DOHH2 (cell line): ENCODE measurements at regions not wholly inside any gene's neighbourhood (a gene's known extent, or its start where the extent isn't known, plus 50 kb on each side); places are given as distances from the start of the nearest gene placed in this dataset.

Experiments used
- H3F3A ChIP-seq: fragments of 200-600 bp; sonication (generic), shearing (Covaris generic); 2 replicates; pipeline ENCODE4 v1.6.0; 2016; ENCODE audit warnings: antibody characterized with exemption, mild to moderate bottlenecking; ENCODE audit not compliant: control insufficient read depth, insufficient read depth
- H3K27ac ChIP-seq: fragments of 200-600 bp; sonication (generic); 2 replicates; pipeline ENCODE4 v1.5.1; 2014; ENCODE audit warnings: low read depth, mild to moderate bottlenecking, low read length, moderate library complexity
- H3K27me3 ChIP-seq: fragments of 200-600 bp; sonication (generic); 2 replicates; pipeline ENCODE4 v1.6.1; 2014; ENCODE audit warnings: mild to moderate bottlenecking, low read length, mixed read lengths; ENCODE audit not compliant: control insufficient read depth
- H3K36me3 ChIP-seq: fragments of 200-600 bp; sonication (generic); 2 replicates; pipeline ENCODE4 v1.6.1; 2014; ENCODE audit warnings: mild to moderate bottlenecking, low read length, moderate library complexity, mixed read lengths; ENCODE audit not compliant: control insufficient read depth
- H3K4me1 ChIP-seq: fragments of 200-600 bp; sonication (generic); 2 replicates; pipeline ENCODE4 v1.6.1; 2014; ENCODE audit warnings: mild to moderate bottlenecking, low read length, mixed read lengths; ENCODE audit not compliant: control insufficient read depth
- H3K4me2 ChIP-seq: fragments of 200-600 bp; sonication (generic); 2 replicates; pipeline ENCODE4 v1.6.0; 2014; ENCODE audit warnings: mild to moderate bottlenecking, low read length, moderate library complexity
- H3K4me3 ChIP-seq: fragments of 200-600 bp; sonication (generic); 2 replicates; pipeline ENCODE4 v1.5.1; 2014; ENCODE audit warnings: mild to moderate bottlenecking, low read length, mixed read lengths
- H3K79me2 ChIP-seq: fragments of 200-600 bp; sonication (generic); 2 replicates; pipeline ENCODE4 v1.6.1; 2014; ENCODE audit warnings: mild to moderate bottlenecking, low read length, mixed read lengths; ENCODE audit not compliant: control insufficient read depth
- H3K9me2 ChIP-seq: fragments of 200-600 bp; sonication (generic); replicated peaks from 2 replicates; pipeline ENCODE4 v1.6.1; 2014; ENCODE audit warnings: mild to moderate bottlenecking, low read length, mixed read lengths; ENCODE audit not compliant: control insufficient read depth
- H3K9me3 ChIP-seq: fragments of 200-600 bp; sonication (generic); 2 replicates; pipeline ENCODE4 v1.6.1; 2014; ENCODE audit warnings: antibody characterized with exemption, low read length, mixed read lengths; ENCODE audit not compliant: control insufficient read depth, insufficient read depth
- H4K20me1 ChIP-seq: fragments of 200-600 bp; sonication (generic); 2 replicates; pipeline ENCODE4 v1.6.0; 2014; ENCODE audit warnings: low read depth, mild to moderate bottlenecking, antibody characterized with exemption, low read length, moderate library complexity; ENCODE audit not compliant: control insufficient read depth, insufficient read depth
- CTCF ChIP-seq: fragments of 200-600 bp; sonication (generic); IDR thresholded peaks from one replicate; pipeline ENCODE4 v1.5.1; 2014; ENCODE audit warnings: antibody characterized with exemption, mild to moderate bottlenecking, low read depth, low read length; ENCODE audit not compliant: poor library complexity, severe bottlenecking
- EZH2phosphoT487 ChIP-seq: fragments of 200-600 bp; sonication (generic); IDR thresholded peaks from 2 replicates; pipeline ENCODE4 v1.6.1; 2017; ENCODE audit warnings: borderline replicate concordance, mild to moderate bottlenecking, antibody characterized with exemption, low read length, moderate library complexity, mixed read lengths

GRCh38 chr17:13981881-13982280 is 87.4 kb upstream of the COX10 start:
- H3F3A ChIP-seq: no peaks in the 10 kb centered on the region
- H3K9me2 ChIP-seq: no peaks in the 10 kb centered on the region
- no peak overlapping the region for H3K27ac ChIP-seq
- H4K20me1 ChIP-seq: no peaks in the 10 kb centered on the region
- H3K27me3 ChIP-seq: no peaks in the 10 kb centered on the region
- no peak for TF ChIP-seq EZH2phosphoT487
- H3K4me3 ChIP-seq: no peak overlapping the region
- no peaks in the 10 kb centered on the region for H3K79me2 ChIP-seq
- no peaks in the 10 kb centered on the region for H3K4me1 ChIP-seq
- no peaks in the 10 kb centered on the region for H3K9me3 ChIP-seq
- H3K4me2 ChIP-seq: no peak overlapping the region
- no peaks in the 10 kb centered on the region for H3K36me3 ChIP-seq

GRCh38 chr17:13984956-13985355 is 84.3 kb upstream of the COX10 start:
- Histone ChIP-seq H3K4me3 (no peak overlapping the region), H3K9me3 (no peaks in the 10 kb centered on the region), H3K79me2 (no peaks in the 10 kb centered on the region), H3K27ac (no peak overlapping the region), H4K20me1 (no peaks in the 10 kb centered on the region), H3K9me2 (no peaks in the 10 kb centered on the region), H3K4me1 (no peaks in the 10 kb centered on the region), H3K27me3 (no peaks in the 10 kb centered on the region), H3K36me3 (no peaks in the 10 kb centered on the region), H3F3A (no peaks in the 10 kb centered on the region), H3K4me2 (no peak overlapping the region)
- TF ChIP-seq CTCF (no peak), EZH2phosphoT487 (no peak)

- Histone ChIP-seq H3K27me3 (no peaks in the 10 kb centered on the region), H3K9me2 (no peaks in the 10 kb centered on the region), H3K4me3 (no peak overlapping the region), H4K20me1 (no peaks in the 10 kb centered on the region), H3F3A (no peaks in the 10 kb centered on the region), H3K4me2 (no peak overlapping the region), H3K27ac (no peak overlapping the region), H3K36me3 (no peaks in the 10 kb centered on the region), H3K79me2 (no peaks in the 10 kb centered on the region), H3K9me3 (no peaks in the 10 kb centered on the region), H3K4me1 (no peaks in the 10 kb centered on the region)
- TF ChIP-seq EZH2phosphoT487 (no peak), CTCF (no peak)
These were observed 82.4 kb upstream of the COX10 start for GRCh38 chr17:13986855-13987254.

- no peaks in the 10 kb centered on the region for H3K9me3 ChIP-seq
- H3K27ac ChIP-seq: no peak overlapping the region
- no peak overlapping the region for H3K4me3 ChIP-seq
- H4K20me1 ChIP-seq: no peaks in the 10 kb centered on the region
- no peaks in the 10 kb centered on the region for H3K27me3 ChIP-seq
- H3K4me2 ChIP-seq: no peak overlapping the region
- TF ChIP-seq CTCF (no peak), EZH2phosphoT487 (no peak)
- no peaks in the 10 kb centered on the region for H3F3A ChIP-seq
- H3K79me2 ChIP-seq: no peaks in the 10 kb centered on the region
- no peaks in the 10 kb centered on the region for H3K36me3 ChIP-seq
- no peaks in the 10 kb centered on the region for H3K4me1 ChIP-seq
- no peaks in the 10 kb centered on the region for H3K9me2 ChIP-seq
These were observed 80.2 kb upstream of the COX10 start for GRCh38 chr17:13989138-13989537.
